Natural killer cell treated with Interleukin-12 subunit alpha and Interleukin-12 subunit beta and Interleukin-15 and Interleukin-18, amount 100 ng/mL, for 72 hours (primary cell): ENCODE measurements at regions not wholly inside any gene's neighbourhood (a gene's known extent, or its start where the extent isn't known, plus 50 kb on each side); places are given as distances from the start of the nearest gene placed in this dataset.
A peak's percentile ranks its signal among the peaks of the same experiment; 100 is the strongest.

Source experiments
- ATAC-seq, 2 donors: fragments of 150-1000 bp; cut with Tn5 transposase in 1 of 2; sonication (Bioruptor Pico), chemical (Tn5 transposase) in 1 of 2; 2 replicates each; pipeline ENCODE4 v1.10.0; 2021
- DNase-seq: peaks from one replicate; pipeline ENCODE4 v3.0.0; 2022; ENCODE audit warnings: low spot score
- H3K27ac Mint-ChIP-seq, 2 donors: 1 replicate in 1 of 2; 2 replicates in 1 of 2; pipeline ENCODE4 v1.8.0; 2022; ENCODE audit warnings: mixed read lengths in 2 of 2, mild to moderate bottlenecking in 1 of 2, moderate library complexity in 1 of 2
- H3K27me3 Mint-ChIP-seq, 2 donors: 1 replicate in 1 of 2; 2 replicates in 1 of 2; pipeline ENCODE4 v1.8.0; 2022; ENCODE audit warnings: mixed read lengths in 2 of 2
- H3K36me3 Mint-ChIP-seq: one replicate; pipeline ENCODE4 v1.8.0; 2022; ENCODE audit warnings: mixed read lengths
- H3K4me1 Mint-ChIP-seq, 2 donors: 1 replicate in 1 of 2; 2 replicates in 1 of 2; pipeline ENCODE4 v1.8.0; 2022; ENCODE audit warnings: low read depth in 2 of 2, mixed read lengths in 2 of 2, mild to moderate bottlenecking in 1 of 2
- H3K4me3 Mint-ChIP-seq: one replicate; pipeline ENCODE4 v1.8.0; 2022; ENCODE audit warnings: mixed read lengths
- H3K9me3 Mint-ChIP-seq: 2 replicates; pipeline ENCODE4 v1.8.0; 2022; ENCODE audit warnings: mixed read lengths

- H3K4me3 Mint-ChIP-seq = no peak overlapping the region
- no peaks in the 10 kb centered on the region for H3K36me3 Mint-ChIP-seq
- ATAC-seq (no peak), DNase-seq (no peak)
- H3K27me3 Mint-ChIP-seq = peaks cover 25 to 30% of the 10 kb centered on the region in 2 donors
- no peaks in the 10 kb centered on the region for H3K4me1 Mint-ChIP-seq
- H3K27ac Mint-ChIP-seq = no peak overlapping the region
- H3K9me3 Mint-ChIP-seq = no peaks in the 10 kb centered on the region
Observed at GRCh38 chr17:5702951-5703510, 118.7 kb upstream of the NLRP1 start.

GRCh38 chr17:5703736-5704135, 119.4 kb upstream of the NLRP1 start:
- DNase-seq (no peak), ATAC-seq (no peak)
- Mint-ChIP-seq H3K36me3 (no peaks in the 10 kb centered on the region), H3K27me3 (peaks cover 28 to 31% of the 10 kb centered on the region in 2 donors), H3K4me3 (no peak overlapping the region), H3K4me1 (no peaks in the 10 kb centered on the region), H3K27ac (no peak overlapping the region), H3K9me3 (no peaks in the 10 kb centered on the region)

- H3K36me3 Mint-ChIP-seq = no peaks in the 10 kb centered on the region
- no peak for ATAC-seq
Observed at GRCh38 chr17:5705081-5705875, 121.0 kb upstream of the NLRP1 start.

DNA sequence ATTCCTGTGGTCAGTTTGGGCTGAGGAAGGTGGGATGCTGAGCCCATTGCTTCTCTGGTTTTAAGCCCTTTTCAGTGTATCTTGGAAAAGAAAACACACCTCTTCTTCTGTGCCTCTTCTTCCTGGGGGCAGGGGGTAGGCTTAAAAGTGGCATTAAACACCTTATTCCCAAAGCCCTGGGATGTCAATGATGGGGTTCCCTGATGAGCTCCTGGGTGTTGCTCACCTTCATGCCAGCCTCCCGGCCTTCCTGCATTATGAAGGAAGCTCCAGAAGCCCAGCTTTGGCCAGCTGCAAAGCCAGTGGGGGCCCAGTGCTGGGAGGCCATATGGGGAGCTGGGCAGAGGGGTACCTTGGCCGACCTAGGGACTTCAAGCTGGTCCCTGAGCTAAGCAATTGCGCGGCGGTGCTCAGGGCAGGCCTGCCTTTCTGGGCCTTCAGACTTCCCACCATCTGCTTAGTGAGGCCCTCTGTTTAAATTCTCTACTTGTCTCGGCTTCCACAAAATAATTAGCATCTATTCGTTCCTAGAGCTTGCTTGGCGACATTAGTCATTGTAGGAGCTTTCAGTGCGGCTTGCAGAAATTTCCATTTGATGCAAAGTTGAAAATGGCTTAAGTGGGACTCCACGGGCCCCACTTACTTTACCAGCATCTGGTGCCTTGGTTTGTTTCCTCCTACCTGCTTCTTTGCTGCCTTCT, 121.7 kb upstream of the NLRP1 start:
- no peak overlapping the region for H3K27ac Mint-ChIP-seq
- H3K9me3 Mint-ChIP-seq = no peaks in the 10 kb centered on the region
- H3K27me3 Mint-ChIP-seq = peaks cover 29 to 37% of the 10 kb centered on the region in 2 donors
- no peaks in the 10 kb centered on the region for H3K4me1 Mint-ChIP-seq
- no peak overlapping the region for H3K4me3 Mint-ChIP-seq
- ATAC-seq (no peak), DNase-seq (no peak)
- no peaks in the 10 kb centered on the region for H3K36me3 Mint-ChIP-seq

More at GRCh38 chr17:5705081-5705875, 121.0 kb upstream of the NLRP1 start:
- H3K4me1 Mint-ChIP-seq = no peaks in the 10 kb centered on the region
- no peak for DNase-seq
- no peak overlapping the region for H3K4me3 Mint-ChIP-seq
- no peak overlapping the region for H3K27ac Mint-ChIP-seq
- H3K9me3 Mint-ChIP-seq = no peaks in the 10 kb centered on the region
- H3K27me3 Mint-ChIP-seq = peaks cover 30 to 31% of the 10 kb centered on the region in 2 donors

DNA sequence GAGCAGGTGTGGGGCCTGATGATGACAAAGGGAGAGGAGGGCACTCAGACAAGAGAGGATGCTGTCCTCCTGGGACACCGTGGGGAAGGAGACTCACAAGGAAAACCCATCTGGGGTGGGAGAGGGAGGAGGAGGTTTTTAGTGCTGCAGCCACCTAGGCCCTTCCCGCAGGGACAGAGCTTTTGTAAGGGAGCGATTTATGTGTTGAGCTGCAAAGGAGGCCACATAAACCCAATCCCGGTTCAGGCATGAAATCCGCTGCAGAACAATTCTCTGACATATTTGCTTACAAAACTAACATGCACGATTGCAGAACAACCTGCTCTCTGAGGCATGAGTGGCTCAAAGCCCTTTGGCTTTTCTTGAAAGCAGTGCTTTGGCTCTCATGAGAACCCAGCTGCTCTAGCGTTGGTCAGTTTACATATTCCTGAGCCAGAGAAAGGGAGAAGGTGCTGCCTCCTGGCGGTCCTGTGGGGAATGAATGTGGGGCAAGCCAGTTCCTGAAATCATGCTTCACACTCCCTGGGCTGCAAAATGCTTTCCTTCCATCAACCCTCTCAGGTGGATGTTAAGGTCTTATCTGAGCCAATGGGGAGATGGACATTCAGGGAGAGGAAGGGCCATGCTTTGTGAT, 122.4 kb upstream of the NLRP1 start:
- no peak overlapping the region for H3K4me3 Mint-ChIP-seq
- no peaks in the 10 kb centered on the region for H3K4me1 Mint-ChIP-seq
- ATAC-seq (peak in 1 of 2 donors; percentile 65), DNase-seq (peak; percentile 77)
- no peaks in the 10 kb centered on the region for H3K36me3 Mint-ChIP-seq
- H3K27ac Mint-ChIP-seq = no peak overlapping the region
- H3K27me3 Mint-ChIP-seq = peaks cover 32 to 44% of the 10 kb centered on the region in 2 donors
- no peaks in the 10 kb centered on the region for H3K9me3 Mint-ChIP-seq

- Mint-ChIP-seq H3K27me3 (peaks cover 37 to 52% of the 10 kb centered on the region in 2 donors), H3K36me3 (no peaks in the 10 kb centered on the region), H3K27ac (no peak overlapping the region), H3K4me1 (no peaks in the 10 kb centered on the region), H3K4me3 (no peak overlapping the region), H3K9me3 (no peaks in the 10 kb centered on the region)
- DNase-seq (no peak), ATAC-seq (no peak)
Observed at GRCh38 chr17:5707482-5707881, 123.2 kb upstream of the NLRP1 start.

GRCh38 chr17:5708344-5708743, 124.0 kb upstream of the NLRP1 start:
- H3K27ac Mint-ChIP-seq = no peak overlapping the region
- ATAC-seq (no peak), DNase-seq (no peak)
- H3K4me1 Mint-ChIP-seq = no peaks in the 10 kb centered on the region
- no peaks in the 10 kb centered on the region for H3K36me3 Mint-ChIP-seq
- H3K9me3 Mint-ChIP-seq = no peaks in the 10 kb centered on the region
- H3K27me3 Mint-ChIP-seq = peaks cover 38 to 60% of the 10 kb centered on the region in 2 donors
- no peak overlapping the region for H3K4me3 Mint-ChIP-seq

- Mint-ChIP-seq H3K27me3 (peaks cover 42 to 75% of the 10 kb centered on the region in 2 donors), H3K27ac (no peak overlapping the region), H3K36me3 (no peaks in the 10 kb centered on the region)
Observed at GRCh38 chr17:5711344-5711743, 127.0 kb upstream of the NLRP1 start.

DNA sequence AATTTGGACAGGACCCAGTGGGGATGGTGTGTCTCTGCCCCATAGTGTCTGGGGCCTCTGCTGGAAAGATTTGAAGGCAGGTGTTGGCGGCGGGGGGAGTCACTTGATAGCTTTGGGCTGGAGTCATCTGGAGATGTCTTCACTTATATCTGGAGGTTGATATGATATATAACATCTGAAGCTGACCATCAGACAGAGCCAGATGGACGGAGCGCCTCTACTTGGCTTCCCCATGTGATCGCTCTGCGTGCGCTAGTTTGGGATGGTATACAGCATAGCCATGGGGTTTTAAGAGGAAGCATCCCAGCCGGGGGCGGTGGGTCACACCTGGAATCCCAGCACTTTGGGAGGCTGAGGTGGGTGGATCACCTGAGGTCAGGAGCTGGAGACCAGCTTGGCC, 130.7 kb upstream of the NLRP1 start:
- ATAC-seq (no peak), DNase-seq (no peak)
- Mint-ChIP-seq H3K27me3 (peaks cover 50 to 80% of the 10 kb centered on the region in 2 donors), H3K27ac (no peak overlapping the region), H3K9me3 (no peaks in the 10 kb centered on the region), H3K4me3 (no peak overlapping the region), H3K4me1 (no peaks in the 10 kb centered on the region), H3K36me3 (no peaks in the 10 kb centered on the region)

More at GRCh38 chr17:5711344-5711743, 127.0 kb upstream of the NLRP1 start:
- no peaks in the 10 kb centered on the region for H3K9me3 Mint-ChIP-seq
- ATAC-seq = no peak
- no peak for DNase-seq
- no peak overlapping the region for H3K4me3 Mint-ChIP-seq
- no peaks in the 10 kb centered on the region for H3K4me1 Mint-ChIP-seq

GRCh38 chr17:5715478-5715877, 131.2 kb upstream of the NLRP1 start:
- no peaks in the 10 kb centered on the region for H3K9me3 Mint-ChIP-seq
- H3K36me3 Mint-ChIP-seq = no peaks in the 10 kb centered on the region
- no peak for ATAC-seq
- no peaks in the 10 kb centered on the region for H3K4me1 Mint-ChIP-seq
- H3K27ac Mint-ChIP-seq = no peak overlapping the region
- no peak overlapping the region for H3K4me3 Mint-ChIP-seq
- DNase-seq = no peak
- H3K27me3 Mint-ChIP-seq = peaks cover 45 to 76% of the 10 kb centered on the region in 2 donors

- Mint-ChIP-seq H3K27ac (no peak overlapping the region), H3K4me3 (no peak overlapping the region), H3K4me1 (no peaks in the 10 kb centered on the region), H3K36me3 (no peaks in the 10 kb centered on the region), H3K27me3 (peaks cover 38 to 59% of the 10 kb centered on the region in 2 donors), H3K9me3 (peaks cover 2% of the 10 kb centered on the region)
- ATAC-seq (no peak), DNase-seq (no peak)
Observed at GRCh38 chr17:5718726-5719125, 134.4 kb upstream of the NLRP1 start.

- Mint-ChIP-seq H3K4me1 (no peaks in the 10 kb centered on the region), H3K27me3 (peaks cover 43 to 59% of the 10 kb centered on the region in 2 donors), H3K36me3 (no peaks in the 10 kb centered on the region), H3K9me3 (peaks cover 2% of the 10 kb centered on the region), H3K27ac (no peak overlapping the region), H3K4me3 (no peak overlapping the region)
- DNase-seq (no peak), ATAC-seq (no peak)
Observed at GRCh38 chr17:5719976-5720375, 135.7 kb upstream of the NLRP1 start.

DNA sequence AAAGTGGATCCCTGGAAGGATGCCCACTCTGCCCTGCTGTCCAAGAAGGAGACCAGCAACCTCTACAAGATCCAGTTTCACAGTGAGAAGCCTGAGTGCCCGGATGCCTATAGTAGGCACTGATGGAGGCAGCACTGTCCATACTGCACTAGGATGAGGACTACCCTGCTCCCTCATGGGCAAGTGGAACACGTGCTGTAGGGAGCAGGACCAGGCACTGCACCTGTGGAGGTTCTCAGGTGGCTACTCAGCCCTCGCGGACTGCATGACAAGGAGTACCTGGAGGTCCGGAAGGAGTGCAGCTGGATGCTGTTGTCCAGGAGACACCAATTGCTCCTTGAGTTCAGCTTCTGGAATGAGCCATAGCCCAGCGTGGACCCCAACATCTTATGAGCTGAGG, 146.1 kb upstream of the NLRP1 start:
- no peak overlapping the region for H3K27ac Mint-ChIP-seq
- no peak for DNase-seq
- H3K4me1 Mint-ChIP-seq = no peaks in the 10 kb centered on the region
- H3K36me3 Mint-ChIP-seq = no peaks in the 10 kb centered on the region
- ATAC-seq = peak; percentile 36 to 65
- no peaks in the 10 kb centered on the region for H3K9me3 Mint-ChIP-seq
- no peak overlapping the region for H3K4me3 Mint-ChIP-seq
- peaks cover 34 to 66% of the 10 kb centered on the region in 2 donors for H3K27me3 Mint-ChIP-seq

GRCh38 chr17:5740937-5741336, 156.6 kb upstream of the NLRP1 start:
- H3K4me3 Mint-ChIP-seq = no peak overlapping the region
- no peak overlapping the region for H3K27ac Mint-ChIP-seq
- ATAC-seq (no peak), DNase-seq (no peak)
- no peaks in the 10 kb centered on the region for H3K9me3 Mint-ChIP-seq
- H3K36me3 Mint-ChIP-seq = no peaks in the 10 kb centered on the region
- peaks cover 24 to 42% of the 10 kb centered on the region in 2 donors for H3K27me3 Mint-ChIP-seq
- H3K4me1 Mint-ChIP-seq = no peaks in the 10 kb centered on the region
